ENCODE measurements at regions not wholly inside any gene's neighbourhood (a gene's known extent, or its start where the extent isn't known, plus 50 kb on each side); places are given as distances from the start of the nearest gene placed in this dataset.

DNA sequence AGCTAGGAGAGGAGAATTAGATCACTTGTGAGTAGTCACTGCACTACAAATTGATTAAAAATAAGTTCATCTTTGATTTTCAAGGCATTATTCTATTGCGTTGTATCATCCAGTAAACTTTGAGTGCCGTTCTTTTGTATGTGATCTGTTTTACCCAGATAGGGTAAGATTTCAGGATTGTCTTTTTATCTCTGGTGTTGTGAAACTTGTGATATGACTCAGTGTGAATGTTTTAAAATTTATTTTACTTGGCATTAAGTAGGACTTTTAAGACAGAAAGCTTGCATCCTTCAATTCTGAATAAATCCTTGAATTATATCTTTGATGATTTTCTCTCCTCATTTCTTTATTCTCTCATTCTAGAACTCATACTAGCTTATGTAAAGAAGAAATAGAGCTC, 93.3 kb upstream of the ADAMTS5 start:
- no peak overlapping the region for H3K4me3 Mint-ChIP-seq
- intact Hi-C loops (cut with micrococcal nuclease): no loop called here
- no peak for DNase-seq
- CTCF ChIA-PET: no interaction called here
- no peaks in the 10 kb centered on the region for H3K36me3 Mint-ChIP-seq (ENCODE audit: low read depth)
- no peak for TF ChIP-seq CTCF (IDR thresholded peaks at IDR 0.05)
- H3K9me3 Mint-ChIP-seq: peaks cover 26% of the 10 kb centered on the region
- no peaks in the 10 kb centered on the region for H3K4me1 Mint-ChIP-seq
- H3K27ac Mint-ChIP-seq: no peak overlapping the region
- POLR2A ChIA-PET: no interaction called here
- no peak for ATAC-seq (ENCODE audit: low read depth)
- no peaks in the 10 kb centered on the region for H3K27me3 Mint-ChIP-seq

DNA sequence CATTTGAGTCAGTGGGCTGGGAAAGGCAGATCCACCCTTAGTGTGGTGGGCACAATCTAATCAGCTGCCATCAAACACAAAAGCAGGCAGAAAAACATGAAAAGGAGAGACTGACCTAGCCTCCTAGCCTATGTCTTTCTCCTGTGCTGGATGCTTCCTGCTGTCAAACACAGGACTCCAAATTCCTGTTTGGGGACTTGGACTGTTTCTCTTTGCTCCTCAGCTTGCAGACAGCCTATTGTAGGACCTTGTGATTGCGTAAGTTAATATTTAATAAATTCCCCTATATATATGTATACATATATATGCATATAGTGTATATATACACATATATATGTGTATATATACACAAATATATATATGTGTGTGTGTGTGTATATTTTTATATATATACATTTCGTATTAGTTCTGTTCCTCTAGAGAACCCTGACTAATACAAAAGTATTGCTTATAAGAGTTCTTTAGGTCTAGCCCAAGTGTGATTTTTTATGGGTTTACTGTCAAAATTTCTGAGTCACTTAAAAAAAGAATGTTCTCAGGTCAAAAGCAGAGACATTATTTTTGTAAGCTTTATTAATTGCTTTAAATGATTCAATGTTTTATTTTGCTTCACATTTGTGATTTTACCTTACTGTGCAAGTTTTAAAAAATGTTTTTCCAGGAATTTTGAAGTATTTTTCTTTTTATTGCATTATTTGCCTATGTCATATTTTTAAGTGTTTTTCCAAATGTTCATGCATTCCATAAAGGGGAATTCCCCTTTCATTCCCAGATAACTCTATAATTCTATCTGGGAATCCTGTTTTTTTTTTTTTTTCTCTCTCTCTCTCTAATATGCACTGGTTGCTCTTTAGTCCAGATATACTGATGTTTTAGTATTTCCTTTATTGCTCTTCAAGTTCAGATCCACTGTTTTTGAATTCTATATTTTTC, 92.1 kb upstream of the ADAMTS5 start:
- H3K27me3 Mint-ChIP-seq: no peaks in the 10 kb centered on the region

DNA sequence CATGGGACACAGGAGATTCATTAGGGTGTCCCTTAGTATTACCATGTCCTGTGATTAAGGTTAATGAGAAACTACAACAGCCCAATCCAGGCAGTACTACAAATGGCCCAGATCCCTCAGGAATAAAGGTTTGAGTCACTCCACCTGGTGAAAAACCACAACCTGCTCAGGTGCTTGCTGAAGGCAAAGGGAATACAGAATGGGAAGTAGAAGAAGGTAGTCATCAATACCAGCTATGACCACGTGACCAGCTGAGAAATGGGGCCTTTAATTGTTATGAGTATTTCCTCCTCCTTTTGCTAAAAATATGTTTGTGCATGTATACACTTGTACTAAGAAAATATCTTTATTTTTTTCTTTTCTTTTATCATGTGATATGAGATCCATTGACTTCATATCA, 91.1 kb upstream of the ADAMTS5 start:
- Mint-ChIP-seq H3K27ac (no peak overlapping the region), H3K9me3 (peaks cover 17% of the 10 kb centered on the region), H3K27me3 (no peaks in the 10 kb centered on the region), H3K36me3 (ENCODE audit: low read depth) (no peaks in the 10 kb centered on the region), H3K4me1 (no peaks in the 10 kb centered on the region), H3K4me3 (no peak overlapping the region)
- no peak for ATAC-seq (ENCODE audit: low read depth)
- CTCF ChIA-PET: no interaction called here
- POLR2A ChIA-PET: no interaction called here
- intact Hi-C loops (cut with micrococcal nuclease): no loop called here
- no peak for DNase-seq
- no peak for TF ChIP-seq CTCF (IDR thresholded peaks at IDR 0.05)

More for the DNA sequence above, 92.1 kb upstream of the ADAMTS5 start:
- ChIA-PET CTCF (no interaction called here), POLR2A (no interaction called here)
- Mint-ChIP-seq H3K4me3 (no peak overlapping the region), H3K27ac (no peak overlapping the region), H3K36me3 (ENCODE audit: low read depth) (no peaks in the 10 kb centered on the region), H3K9me3 (peaks cover 23% of the 10 kb centered on the region), H3K4me1 (no peaks in the 10 kb centered on the region)
- ATAC-seq (ENCODE audit: low read depth) (no peak), DNase-seq (no peak)
- TF ChIP-seq CTCF (IDR thresholded peaks at IDR 0.05): no peak
- intact Hi-C loops (cut with micrococcal nuclease): no loop called here

DNA sequence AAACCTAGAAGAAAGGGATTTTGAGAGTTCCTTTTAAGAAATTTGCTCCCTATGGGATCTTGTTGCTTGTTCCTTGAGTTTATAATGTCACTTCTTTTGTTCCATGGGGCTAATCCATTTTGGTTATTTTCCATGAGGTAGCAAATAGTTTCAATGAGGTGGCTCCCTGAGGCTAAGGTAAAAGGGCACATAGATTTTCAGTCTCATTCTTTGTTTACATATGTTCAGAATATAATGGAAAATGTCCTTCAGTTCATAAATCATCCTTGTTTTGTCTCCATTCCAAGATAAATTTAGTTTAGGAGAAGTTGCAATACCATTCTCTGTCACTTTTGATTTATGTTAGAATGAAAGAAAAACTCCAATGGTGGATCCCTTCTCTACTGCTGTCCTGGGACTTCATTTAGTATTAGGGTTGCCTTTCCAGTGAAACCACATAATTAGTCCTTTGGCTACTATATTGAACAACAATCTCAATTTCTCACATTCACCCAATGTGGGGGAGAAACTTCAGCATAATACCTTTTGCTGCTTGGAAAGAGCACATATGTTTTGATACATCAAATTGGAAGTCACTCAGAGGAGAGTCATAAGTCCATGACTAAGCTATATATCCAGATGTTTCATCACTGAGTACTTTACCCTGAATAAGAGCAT, 80.9 kb upstream of the ADAMTS5 start:
- intact Hi-C loops (cut with micrococcal nuclease): no loop called here
- ChIA-PET POLR2A (no interaction called here), CTCF (no interaction called here)
- TF ChIP-seq CTCF (IDR thresholded peaks at IDR 0.05): no peak
- ATAC-seq (ENCODE audit: low read depth): no peak
- Mint-ChIP-seq H3K4me3 (no peak overlapping the region), H3K9me3 (no peaks in the 10 kb centered on the region), H3K36me3 (ENCODE audit: low read depth) (no peaks in the 10 kb centered on the region), H3K27ac (no peak overlapping the region), H3K4me1 (no peaks in the 10 kb centered on the region), H3K27me3 (no peaks in the 10 kb centered on the region)
- DNase-seq: no peak

- Mint-ChIP-seq H3K4me3 (no peak overlapping the region), H3K27ac (no peak overlapping the region)
Measured at GRCh38 chr21:27047283-27047657, 80.4 kb upstream of the ADAMTS5 start.

More at GRCh38 chr21:27047283-27047657, 80.4 kb upstream of the ADAMTS5 start:
- ChIA-PET POLR2A (no interaction called here), CTCF (no interaction called here)
- Mint-ChIP-seq H3K36me3 (ENCODE audit: low read depth) (no peaks in the 10 kb centered on the region), H3K4me1 (no peaks in the 10 kb centered on the region), H3K27me3 (no peaks in the 10 kb centered on the region), H3K9me3 (no peaks in the 10 kb centered on the region)
- no peak for DNase-seq
- ATAC-seq (ENCODE audit: low read depth): no peak
- no peak for TF ChIP-seq CTCF (IDR thresholded peaks at IDR 0.05)
- intact Hi-C loops (cut with micrococcal nuclease): no loop called here

All from activated B cell treated with CpG ODN at 0.5 μM for 24 hours (primary cell).